ENCODE measurements at regions not wholly inside any gene's neighbourhood (a gene's known extent, or its start where the extent isn't known, plus 50 kb on each side); places are given as distances from the start of the nearest gene placed in this dataset.

- TF ChIP-seq CTCF (IDR thresholded peaks at IDR 0.05; ENCODE audit: control insufficient read depth, insufficient read depth, low read depth, low read length, missing control alignments): no peak
- H3K4me3 ChIP-seq (ENCODE audit: control insufficient read depth, low read depth, low read length): no peak overlapping the region
- DNase-seq (ENCODE audit: low read depth): no peak
These were observed 54.9 kb upstream of the CYP1B1 start for GRCh38 chr2:38130876-38131275.

GRCh38 chr2:38129987-38130386 lies 54.0 kb upstream of the CYP1B1 start:
- TF ChIP-seq CTCF (IDR thresholded peaks at IDR 0.05; ENCODE audit: control insufficient read depth, insufficient read depth, low read depth, low read length, missing control alignments): no peak
- DNase-seq (ENCODE audit: low read depth): no peak
- no peak overlapping the region for H3K4me3 ChIP-seq (ENCODE audit: control insufficient read depth, low read depth, low read length)

GRCh38 chr2:38129481-38129880 lies 53.5 kb upstream of the CYP1B1 start:
- H3K4me3 ChIP-seq (ENCODE audit: control insufficient read depth, low read depth, low read length): no peak overlapping the region
- DNase-seq (ENCODE audit: low read depth): no peak
- no peak for TF ChIP-seq CTCF (IDR thresholded peaks at IDR 0.05; ENCODE audit: control insufficient read depth, insufficient read depth, low read depth, low read length, missing control alignments)

- TF ChIP-seq CTCF (IDR thresholded peaks at IDR 0.05; ENCODE audit: control insufficient read depth, insufficient read depth, low read depth, low read length, missing control alignments): no peak
- no peak overlapping the region for H3K4me3 ChIP-seq (ENCODE audit: control insufficient read depth, low read depth, low read length)
- no peak for DNase-seq (ENCODE audit: low read depth)
These were observed 52.7 kb upstream of the CYP1B1 start for GRCh38 chr2:38128653-38129052.

GRCh38 chr2:38127277-38127676 lies 51.3 kb upstream of the CYP1B1 start:
- DNase-seq (ENCODE audit: low read depth): no peak
- TF ChIP-seq CTCF (IDR thresholded peaks at IDR 0.05; ENCODE audit: control insufficient read depth, insufficient read depth, low read depth, low read length, missing control alignments): no peak
- no peak overlapping the region for H3K4me3 ChIP-seq (ENCODE audit: control insufficient read depth, low read depth, low read length)

- DNase-seq (ENCODE audit: low read depth): peak; percentile 74
- TF ChIP-seq CTCF (IDR thresholded peaks at IDR 0.05; ENCODE audit: control insufficient read depth, insufficient read depth, low read depth, low read length, missing control alignments): no peak
- H3K4me3 ChIP-seq (ENCODE audit: control insufficient read depth, low read depth, low read length): no peak overlapping the region
These were observed 49.9 kb upstream of the CYP1B1 start for GRCh38 chr2:38125842-38126241.
